ENCODE measurements at regions not wholly inside any gene's neighbourhood (a gene's known extent, or its start where the extent isn't known, plus 50 kb on each side); places are given as distances from the start of the nearest gene placed in this dataset.

DNA sequence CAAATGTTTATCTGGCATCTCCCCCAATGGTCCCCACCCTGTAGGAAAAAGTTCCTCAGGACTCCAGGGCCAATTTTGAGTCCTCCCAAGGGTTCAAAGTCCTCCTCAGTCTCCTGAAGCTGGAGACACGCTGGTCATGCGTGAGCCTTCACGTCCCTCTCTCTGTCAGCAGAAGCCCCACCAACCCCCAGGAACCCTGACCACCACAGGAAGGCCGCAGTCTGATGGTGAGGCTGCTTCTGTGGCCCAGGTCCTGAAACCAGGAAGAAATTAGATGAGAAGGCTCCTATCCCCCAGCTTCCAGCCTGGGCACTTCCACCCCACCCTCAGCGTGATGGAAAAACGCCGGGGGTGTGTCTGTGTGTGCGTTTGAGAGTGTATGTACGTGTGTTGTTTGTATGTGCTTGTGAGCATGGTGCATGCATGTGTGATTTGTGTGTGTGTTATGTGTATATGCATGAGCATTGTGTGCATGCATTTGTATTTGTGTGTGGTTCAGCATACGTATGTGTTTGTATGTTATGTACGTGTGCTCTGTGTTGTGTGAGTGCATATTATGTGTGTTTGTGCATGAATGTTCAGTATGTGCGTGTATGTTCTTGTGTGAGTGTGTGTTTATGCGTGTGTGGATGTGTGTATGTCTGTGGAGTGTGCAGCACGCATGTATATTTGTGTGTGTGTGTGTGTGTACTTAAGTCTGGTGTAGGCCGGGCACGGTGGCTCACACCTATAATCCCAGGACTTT, 92.5 kb downstream of the SIK1 start:
- TF ChIP-seq, protein P1, sequence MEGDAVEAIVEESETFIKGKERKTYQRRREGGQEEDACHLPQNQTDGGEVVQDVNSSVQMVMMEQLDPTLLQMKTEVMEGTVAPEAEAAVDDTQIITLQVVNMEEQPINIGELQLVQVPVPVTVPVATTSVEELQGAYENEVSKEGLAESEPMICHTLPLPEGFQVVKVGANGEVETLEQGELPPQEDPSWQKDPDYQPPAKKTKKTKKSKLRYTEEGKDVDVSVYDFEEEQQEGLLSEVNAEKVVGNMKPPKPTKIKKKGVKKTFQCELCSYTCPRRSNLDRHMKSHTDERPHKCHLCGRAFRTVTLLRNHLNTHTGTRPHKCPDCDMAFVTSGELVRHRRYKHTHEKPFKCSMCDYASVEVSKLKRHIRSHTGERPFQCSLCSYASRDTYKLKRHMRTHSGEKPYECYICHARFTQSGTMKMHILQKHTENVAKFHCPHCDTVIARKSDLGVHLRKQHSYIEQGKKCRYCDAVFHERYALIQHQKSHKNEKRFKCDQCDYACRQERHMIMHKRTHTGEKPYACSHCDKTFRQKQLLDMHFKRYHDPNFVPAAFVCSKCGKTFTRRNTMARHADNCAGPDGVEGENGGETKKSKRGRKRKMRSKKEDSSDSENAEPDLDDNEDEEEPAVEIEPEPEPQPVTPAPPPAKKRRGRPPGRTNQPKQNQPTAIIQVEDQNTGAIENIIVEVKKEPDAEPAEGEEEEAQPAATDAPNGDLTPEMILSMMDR (conservative IDR thresholded peaks at IDR 0.05) = no peak
- peaks cover 28% of the 10 kb centered on the region for H3K4me1 Mint-ChIP-seq
- peaks cover 5% of the 10 kb centered on the region for H3K9me3 Mint-ChIP-seq
- DNase-seq (ENCODE audit: low read depth, low spot score) = no peak
- H3K4me3 Mint-ChIP-seq = no peak overlapping the region
- H3K27me3 Mint-ChIP-seq (ENCODE audit: low read depth) = peaks cover 17% of the 10 kb centered on the region
- H3K27ac Mint-ChIP-seq (ENCODE audit: unreplicated experiment) = no peak overlapping the region
- H3K36me3 Mint-ChIP-seq (ENCODE audit: low read depth) = no peaks in the 10 kb centered on the region

DNA sequence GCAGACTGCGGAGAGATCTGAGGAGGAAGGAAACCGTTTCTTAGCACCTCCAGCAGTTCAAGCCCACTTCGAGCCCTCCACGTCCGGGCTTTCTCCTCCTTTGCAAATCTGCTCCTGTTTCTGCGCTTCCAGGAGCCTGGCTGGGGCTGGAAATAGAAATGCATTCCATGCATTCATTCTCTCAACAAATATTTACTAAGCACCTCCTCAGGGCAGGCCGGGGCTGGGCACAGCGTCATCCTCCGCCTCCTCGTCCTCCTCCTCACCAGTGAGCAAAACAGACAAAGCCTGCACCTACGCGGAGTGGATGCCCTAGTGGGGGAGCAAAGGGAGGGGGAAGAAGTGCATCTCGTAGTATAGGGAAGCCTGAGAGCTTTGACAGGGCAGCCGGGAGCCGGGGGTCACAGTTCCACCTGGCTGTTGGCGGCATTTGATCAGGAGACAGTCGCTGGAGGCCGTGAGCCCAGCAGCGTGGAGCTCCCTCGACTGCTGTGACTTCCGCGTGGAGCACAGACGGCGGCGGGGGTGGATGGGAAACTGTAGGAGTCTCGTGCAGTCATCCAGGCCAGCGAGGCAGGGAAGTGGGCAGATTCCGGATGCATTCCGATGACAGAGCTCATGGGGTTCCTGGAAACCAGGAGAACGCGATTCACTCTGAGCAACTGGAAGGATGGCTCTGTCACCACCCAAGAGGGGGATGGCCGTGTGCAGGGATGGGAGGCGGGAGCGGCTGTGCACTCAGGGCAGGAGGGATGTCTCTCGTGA, 93.5 kb downstream of the SIK1 start:
- peaks cover 17% of the 10 kb centered on the region for H3K27me3 Mint-ChIP-seq (ENCODE audit: low read depth)
- no peak for DNase-seq (ENCODE audit: low read depth, low spot score)

DNA sequence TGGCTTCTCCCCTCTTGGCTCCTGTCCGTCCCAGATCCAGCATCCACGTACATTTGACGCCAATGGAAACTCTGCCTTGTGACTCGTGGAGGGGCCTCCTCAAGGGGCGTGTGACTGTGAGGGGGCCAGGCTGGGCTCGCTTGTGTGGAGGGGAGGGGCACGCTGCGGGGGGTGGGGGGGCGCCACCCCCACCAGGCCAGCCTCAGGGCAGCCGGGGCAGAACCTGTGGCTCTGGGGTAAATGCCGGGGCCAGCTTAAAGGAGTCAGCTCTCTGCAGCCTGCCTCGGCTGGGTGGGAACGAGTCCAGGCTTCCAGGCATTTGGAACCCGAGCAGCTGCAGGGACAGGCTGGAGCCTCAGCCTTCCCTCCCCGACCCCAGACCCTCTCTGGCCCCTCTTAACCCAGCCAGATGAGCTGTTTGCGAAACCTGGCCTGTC, 94.1 kb downstream of the SIK1 start:
- H3K27ac Mint-ChIP-seq (ENCODE audit: unreplicated experiment) = no peak overlapping the region
- TF ChIP-seq, protein P1 (conservative IDR thresholded peaks at IDR 0.05) = no peak
- H3K9me3 Mint-ChIP-seq = peaks cover 2% of the 10 kb centered on the region
- no peak overlapping the region for H3K4me3 Mint-ChIP-seq
- no peak for DNase-seq (ENCODE audit: low read depth, low spot score)
- peaks cover 17% of the 10 kb centered on the region for H3K27me3 Mint-ChIP-seq (ENCODE audit: low read depth)
- H3K4me1 Mint-ChIP-seq = peaks cover 33% of the 10 kb centered on the region
- H3K36me3 Mint-ChIP-seq (ENCODE audit: low read depth) = no peaks in the 10 kb centered on the region

More for the DNA sequence above, 93.5 kb downstream of the SIK1 start:
- H3K27ac Mint-ChIP-seq (ENCODE audit: unreplicated experiment) = no peak overlapping the region
- H3K36me3 Mint-ChIP-seq (ENCODE audit: low read depth) = no peaks in the 10 kb centered on the region
- peak overlapping the region; percentile 21 for H3K4me3 Mint-ChIP-seq
- H3K4me1 Mint-ChIP-seq = peaks cover 28% of the 10 kb centered on the region
- peaks cover 3% of the 10 kb centered on the region for H3K9me3 Mint-ChIP-seq
- TF ChIP-seq, protein P1 (conservative IDR thresholded peaks at IDR 0.05) = no peak

DNA sequence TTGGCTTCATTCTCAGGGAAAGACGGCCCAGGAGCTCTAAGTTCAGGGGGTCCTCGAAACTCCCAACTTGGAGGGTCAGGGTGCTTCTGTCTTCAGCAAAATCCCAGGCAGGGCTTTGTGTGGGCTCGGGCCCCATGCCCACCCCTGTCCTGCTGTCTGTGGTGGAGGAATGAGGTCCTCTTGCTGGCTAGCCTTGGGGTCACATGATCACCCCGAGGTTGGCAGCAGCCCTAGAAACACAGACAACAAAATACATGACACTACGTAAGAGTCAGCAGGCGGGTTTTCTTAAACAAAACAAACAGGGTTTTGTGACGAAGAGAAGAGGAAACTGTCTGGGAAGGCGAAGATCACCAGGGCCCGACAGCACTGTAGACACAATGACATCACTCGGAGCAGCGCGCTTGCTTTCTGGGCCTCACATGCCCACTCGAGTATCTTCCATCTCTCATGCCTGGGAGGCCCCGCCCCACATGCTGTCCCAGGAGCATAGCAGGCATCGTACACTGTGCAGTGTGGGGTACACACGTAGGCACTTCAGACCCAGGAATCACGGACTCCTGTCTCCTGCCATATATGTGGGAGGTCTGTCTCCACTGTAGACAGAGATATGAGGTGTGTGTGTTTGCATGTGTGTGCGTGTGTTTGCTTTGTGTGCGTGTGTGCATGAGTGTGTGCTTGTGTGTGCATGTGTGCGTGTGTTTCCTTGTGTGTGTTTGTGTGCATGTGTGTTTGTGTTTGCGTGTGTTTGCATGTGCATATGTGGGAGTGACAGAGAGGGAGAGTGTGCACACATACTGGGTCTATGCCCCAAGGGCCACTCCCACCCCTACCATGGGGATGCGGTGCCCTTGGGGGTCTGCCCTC, 94.7 kb downstream of the SIK1 start:
- Mint-ChIP-seq H3K27ac (ENCODE audit: unreplicated experiment) (peak overlapping the region; percentile 2), H3K4me1 (peaks cover 33% of the 10 kb centered on the region), H3K4me3 (no peak overlapping the region), H3K27me3 (ENCODE audit: low read depth) (peaks cover 17% of the 10 kb centered on the region), H3K36me3 (ENCODE audit: low read depth) (no peaks in the 10 kb centered on the region), H3K9me3 (no peaks in the 10 kb centered on the region)
- no peak for DNase-seq (ENCODE audit: low read depth, low spot score)
- TF ChIP-seq, protein P1 (conservative IDR thresholded peaks at IDR 0.05) = no peak

Data from neural crest cell (in vitro differentiated cells).